GM19438 (cell line): ENCODE measurements at regions not wholly inside any gene's neighbourhood (a gene's known extent, or its start where the extent isn't known, plus 50 kb on each side); places are given as distances from the start of the nearest gene placed in this dataset.
"Not testable (repeated sequence)": the region's sequence is repeated elsewhere in the genome, so short reads cannot be mapped to it uniquely, and the experiment has no call there.

Source experiments
- ATAC-seq: cut with Tn5 transposase; IDR thresholded peaks from one replicate; pipeline ENCODE4 v1.9.1; 2021; ENCODE audit warnings: low read depth; ENCODE audit not compliant: unreplicated experiment

GRCh38 chr6:6930223-6930880 lies 177.4 kb upstream of the RREB1 start:
- ATAC-seq = no peak

- no peak for ATAC-seq
These were observed 176.4 kb upstream of the RREB1 start for GRCh38 chr6:6931071-6932025.

GRCh38 chr6:6932341-6932740 lies 175.4 kb upstream of the RREB1 start:
- no peak for ATAC-seq

- ATAC-seq = no peak
These were observed 174.8 kb upstream of the RREB1 start for GRCh38 chr6:6932968-6933367.

- no peak for ATAC-seq
These were observed 167.4 kb upstream of the RREB1 start for GRCh38 chr6:6940031-6941025.

- no peak for ATAC-seq
These were observed 166.6 kb upstream of the RREB1 start for GRCh38 chr6:6941201-6941600.

- ATAC-seq = no peak
These were observed 165.7 kb upstream of the RREB1 start for GRCh38 chr6:6942091-6942490.

GRCh38 chr6:6942831-6943230 lies 164.9 kb upstream of the RREB1 start:
- ATAC-seq = no peak

- no peak for ATAC-seq
These were observed 164.3 kb upstream of the RREB1 start for GRCh38 chr6:6943421-6943820.

GRCh38 chr6:6946206-6947155 lies 161.3 kb upstream of the RREB1 start:
- ATAC-seq = no peak

GRCh38 chr6:6950373-6951145 lies 157.2 kb upstream of the RREB1 start:
- no peak for ATAC-seq

GRCh38 chr6:6951355-6951754 lies 156.4 kb upstream of the RREB1 start:
- ATAC-seq = no peak

GRCh38 chr6:6952484-6952883 lies 155.3 kb upstream of the RREB1 start:
- ATAC-seq = no peak

- ATAC-seq = not testable (repeated sequence)
These were observed 154.8 kb upstream of the RREB1 start for GRCh38 chr6:6952927-6953326.

GRCh38 chr6:6960571-6961251 lies 147.1 kb upstream of the RREB1 start:
- ATAC-seq = no peak

GRCh38 chr6:6962086-6962485 lies 145.7 kb upstream of the RREB1 start:
- ATAC-seq = no peak

- ATAC-seq = no peak
These were observed 145.1 kb upstream of the RREB1 start for GRCh38 chr6:6962699-6963098.

GRCh38 chr6:6963390-6963789 lies 144.4 kb upstream of the RREB1 start:
- not testable (repeated sequence) for ATAC-seq
